LNCaP clone FGC (cell line): ENCODE measurements at regions not wholly inside any gene's neighbourhood (a gene's known extent, or its start where the extent isn't known, plus 50 kb on each side); places are given as distances from the start of the nearest gene placed in this dataset.

Experiments
- DNase-seq: peaks from one replicate; pipeline ENCODE4 v3.0.0-alpha.2; 2011; ENCODE audit warnings: low read depth
- H3K4me3 ChIP-seq: 2 replicates; pipeline ENCODE4 v1.5.1; 2011; ENCODE audit warnings: mild to moderate bottlenecking, low read depth, low read length, control low read depth
- CTCF ChIP-seq: IDR thresholded peaks from 2 replicates; pipeline ENCODE4 v1.5.1; 2012; ENCODE audit warnings: mild to moderate bottlenecking; ENCODE audit not compliant: control insufficient read depth, insufficient read depth; ENCODE audit errors: extremely low read depth

- H3K4me3 ChIP-seq, result no peak overlapping the region
- TF ChIP-seq CTCF, result no peak
- no peak for DNase-seq
These were observed 131.3 kb upstream of the C1orf21 start for GRCh38 chr1:184255560-184255959.

DNA sequence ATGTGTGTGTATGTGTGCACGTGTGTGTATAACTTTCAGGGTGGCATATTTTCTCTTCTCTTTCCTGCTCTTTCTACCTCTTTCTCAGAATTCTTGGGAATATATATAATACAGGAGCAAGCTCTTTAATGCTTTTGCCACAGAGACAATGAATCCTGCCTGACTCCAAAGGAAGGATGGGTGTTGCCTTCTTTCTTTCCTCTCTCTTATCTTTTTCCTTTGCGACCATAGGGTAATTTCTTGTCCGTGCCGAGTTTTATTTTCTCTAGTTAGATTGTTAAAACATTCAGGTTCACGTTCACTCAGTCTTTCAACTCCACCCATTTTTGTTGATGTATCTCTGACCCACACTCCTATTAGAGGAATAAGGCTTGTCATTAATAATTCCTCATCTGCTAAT lies 129.0 kb upstream of the C1orf21 start:
- DNase-seq, result no peak
- no peak for TF ChIP-seq CTCF
- no peak overlapping the region for H3K4me3 ChIP-seq

DNA sequence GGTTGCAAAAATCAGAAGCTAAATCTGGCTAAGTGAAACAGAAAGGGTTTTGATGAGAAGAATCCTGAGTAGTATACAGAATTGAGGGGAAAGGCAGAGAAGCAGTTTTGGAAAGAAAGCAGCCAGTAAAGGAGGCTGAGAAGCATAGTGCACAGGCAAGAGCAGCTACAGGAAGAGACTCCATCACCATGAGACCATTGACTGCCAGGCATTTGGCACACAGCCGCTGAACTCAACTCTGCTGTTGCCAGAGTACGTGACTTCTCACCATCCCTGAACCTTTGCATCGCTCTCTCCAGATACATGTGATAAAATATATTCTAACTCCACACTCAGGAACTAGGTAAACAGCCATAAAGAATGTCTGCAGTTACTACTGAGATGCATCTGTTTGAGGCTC lies 128.3 kb upstream of the C1orf21 start:
- DNase-seq, result no peak
- H3K4me3 ChIP-seq, result no peak overlapping the region
- no peak for TF ChIP-seq CTCF

GRCh38 chr1:184260382-184260781 lies 126.4 kb upstream of the C1orf21 start:
- no peak overlapping the region for H3K4me3 ChIP-seq
- TF ChIP-seq CTCF, result no peak
- DNase-seq, result no peak

- TF ChIP-seq CTCF, result no peak
- no peak overlapping the region for H3K4me3 ChIP-seq
- DNase-seq, result no peak
These were observed 124.7 kb upstream of the C1orf21 start for GRCh38 chr1:184262109-184262508.

DNA sequence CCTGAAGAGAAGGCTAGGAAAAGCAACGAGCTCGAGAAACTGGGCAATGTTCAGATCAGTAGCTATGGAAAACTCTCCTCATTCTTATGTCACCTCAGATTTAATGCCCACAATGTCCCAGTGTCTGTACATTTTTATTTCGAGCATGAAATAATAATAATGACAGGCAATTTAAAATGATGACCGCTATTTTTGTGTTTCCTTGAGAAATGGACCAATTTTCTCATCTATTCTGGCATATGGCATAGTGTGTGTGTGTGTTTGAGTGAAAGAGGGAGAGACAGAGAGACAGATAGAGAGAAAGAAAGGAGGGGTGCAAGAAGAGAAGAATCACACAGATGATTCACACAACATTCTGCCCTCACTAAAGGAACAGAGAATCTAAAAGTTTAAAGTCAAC lies 119.1 kb upstream of the C1orf21 start:
- no peak overlapping the region for H3K4me3 ChIP-seq
- no peak for TF ChIP-seq CTCF
- no peak for DNase-seq

- TF ChIP-seq CTCF, result no peak
These were observed 116.3 kb upstream of the C1orf21 start for GRCh38 chr1:184270556-184270955.

More at GRCh38 chr1:184270556-184270955, 116.3 kb upstream of the C1orf21 start:
- DNase-seq, result no peak
- H3K4me3 ChIP-seq, result no peak overlapping the region
